GM12891 (cell line): ENCODE measurements at regions not wholly inside any gene's neighbourhood (a gene's known extent, or its start where the extent isn't known, plus 50 kb on each side); places are given as distances from the start of the nearest gene placed in this dataset.

Experiments
- PAX5 ChIP-seq: IDR thresholded peaks from 2 replicates; pipeline ENCODE4 v1.6.1; 2011; ENCODE audit warnings: low read length, moderate library complexity, mild to moderate bottlenecking; ENCODE audit not compliant: insufficient read depth, severe bottlenecking
- POLR2A ChIP-seq: IDR thresholded peaks from 2 replicates; pipeline ENCODE4 v1.6.1; 2011; ENCODE audit warnings: low read depth, low read length, control low read depth
- POLR2AphosphoS5 ChIP-seq: IDR thresholded peaks from 2 replicates; pipeline ENCODE4 v1.6.1; 2011; ENCODE audit warnings: low read depth, low read length, control low read depth
- POU2F2 ChIP-seq: IDR thresholded peaks from 2 replicates; pipeline ENCODE4 v1.6.1; 2011; ENCODE audit warnings: low read depth, mild to moderate bottlenecking, control low read depth, low read length, moderate library complexity
- SPI1 ChIP-seq: IDR thresholded peaks from 2 replicates; pipeline ENCODE4 v1.6.1; 2011; ENCODE audit warnings: low read depth, low read length, control low read depth
- TAF1 ChIP-seq: IDR thresholded peaks from 2 replicates; pipeline ENCODE4 v1.6.1; 2011; ENCODE audit warnings: low read depth, low read length, control low read depth

DNA sequence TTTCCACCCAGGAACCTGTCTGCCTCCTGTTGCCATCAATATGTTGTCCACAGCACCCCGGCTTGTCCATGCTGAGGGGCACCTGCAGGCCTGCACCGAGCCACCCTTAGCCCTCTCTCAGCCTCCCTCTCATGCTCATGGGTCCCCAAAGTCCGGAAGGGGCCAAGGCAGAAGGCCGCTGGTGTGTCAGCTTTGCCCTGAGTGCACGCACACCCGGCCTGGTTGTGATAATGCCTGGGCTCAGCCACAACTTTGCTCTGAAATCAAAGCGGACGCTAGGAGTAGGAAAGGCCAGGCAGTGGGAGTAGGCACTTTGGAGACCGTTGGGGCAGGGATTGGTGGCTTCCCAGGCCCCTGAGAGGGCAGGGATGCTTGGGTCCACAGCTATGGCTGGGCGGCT, 201.8 kb upstream of the NUDT12 start:
- no peak for TF ChIP-seq POLR2A
- TF ChIP-seq POLR2AphosphoS5, result no peak
- no peak for TF ChIP-seq TAF1
- no peak for TF ChIP-seq SPI1
- TF ChIP-seq POU2F2, result no peak
- TF ChIP-seq PAX5, result no peak
